Fibroblast of skin of left biceps (primary cell): ENCODE measurements at regions not wholly inside any gene's neighbourhood (a gene's known extent, or its start where the extent isn't known, plus 50 kb on each side); places are given as distances from the start of the nearest gene placed in this dataset.

Source experiments
- DNase-seq, 2 experiments: peaks; one replicate each; pipeline ENCODE4 v3.0.0-alpha.2; 2013; ENCODE audit warnings: low read depth in 2 of 2

DNA sequence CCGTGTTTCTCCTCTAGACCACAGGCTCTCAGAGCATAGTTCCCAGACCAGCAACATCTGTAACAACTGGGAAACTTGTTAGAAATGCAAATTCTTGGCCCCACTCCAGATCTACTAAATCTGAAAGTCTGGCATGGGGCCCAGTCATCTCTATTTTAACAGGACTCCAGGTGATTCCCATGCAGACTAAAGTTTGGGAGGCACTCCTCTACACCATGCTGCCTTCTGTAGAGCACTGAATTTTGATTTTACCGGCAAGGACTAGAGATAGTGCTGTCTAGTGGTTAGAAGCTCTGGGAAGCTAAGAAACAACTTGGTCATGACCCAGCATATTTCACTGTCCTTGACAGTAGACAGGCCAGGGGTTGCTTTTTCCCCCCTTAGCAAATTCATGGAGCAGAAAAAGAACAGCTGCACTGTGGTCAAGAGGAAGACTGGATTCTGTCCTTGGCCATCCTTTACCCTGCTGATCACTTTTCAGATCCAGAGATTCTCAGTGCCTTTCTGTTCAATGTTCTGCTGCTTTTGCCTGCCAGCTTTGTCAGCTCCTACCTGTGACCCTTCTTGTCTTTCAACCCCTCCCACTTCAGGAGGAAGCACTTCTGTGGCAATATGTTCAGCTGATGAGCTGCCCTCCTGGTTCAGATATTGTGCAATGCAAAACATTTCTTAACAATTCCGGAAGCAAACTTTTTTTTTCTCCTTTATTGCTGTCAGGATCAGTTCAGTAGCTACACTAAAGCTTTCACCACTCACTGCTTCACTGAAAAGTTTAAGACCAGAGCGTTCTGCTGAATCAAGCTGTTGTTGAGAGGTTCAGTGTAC, 133.8 kb upstream of the NUDT4 start:
- DNase-seq, result peak; percentile 62 to 66

DNA sequence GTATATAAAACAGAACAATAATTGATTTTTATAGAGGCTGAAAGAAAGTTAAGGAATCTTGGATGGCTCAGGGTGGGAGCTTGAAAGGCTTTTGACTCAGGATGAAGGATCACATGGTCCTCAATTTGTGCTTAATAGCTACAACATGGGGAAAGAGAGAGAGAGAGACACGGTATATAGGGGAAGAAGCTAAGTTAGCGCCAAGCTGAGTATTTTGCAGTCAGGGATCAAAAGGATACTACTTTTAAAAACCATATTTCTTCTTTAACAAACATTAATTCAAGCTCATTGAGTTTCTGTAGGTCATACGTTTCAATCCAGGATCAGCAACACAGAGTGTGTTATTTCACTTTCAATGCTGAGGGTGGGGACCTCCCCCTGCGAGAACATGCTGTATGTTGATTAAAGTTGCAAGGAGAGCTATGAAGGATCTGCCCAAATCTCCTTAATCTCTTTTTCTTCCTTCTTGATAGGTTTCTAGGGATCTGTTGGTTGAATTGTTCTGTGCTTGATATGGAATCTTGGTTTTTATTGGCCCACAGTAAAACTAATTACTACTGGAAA, 133.1 kb upstream of the NUDT4 start:
- no peak for DNase-seq

DNA sequence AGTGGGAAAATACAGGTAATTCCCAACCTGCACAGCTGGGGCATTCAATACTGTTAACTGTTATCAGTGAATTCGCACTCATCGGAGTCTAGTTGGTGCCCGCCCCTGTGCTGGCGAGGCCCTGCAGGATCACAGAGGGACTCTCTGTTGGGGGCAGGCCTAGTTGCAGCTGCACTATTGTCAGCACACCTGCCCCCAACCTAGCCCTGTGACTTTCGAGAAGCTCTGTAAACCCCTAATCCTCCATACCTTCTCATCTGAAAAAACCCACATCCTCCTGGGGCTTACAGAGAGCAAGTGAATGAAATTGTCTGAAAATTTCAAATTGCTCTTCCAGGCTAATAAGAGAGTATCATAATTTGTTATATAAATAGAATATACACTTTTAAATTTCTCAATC, 132.2 kb upstream of the NUDT4 start:
- no peak for DNase-seq

DNA sequence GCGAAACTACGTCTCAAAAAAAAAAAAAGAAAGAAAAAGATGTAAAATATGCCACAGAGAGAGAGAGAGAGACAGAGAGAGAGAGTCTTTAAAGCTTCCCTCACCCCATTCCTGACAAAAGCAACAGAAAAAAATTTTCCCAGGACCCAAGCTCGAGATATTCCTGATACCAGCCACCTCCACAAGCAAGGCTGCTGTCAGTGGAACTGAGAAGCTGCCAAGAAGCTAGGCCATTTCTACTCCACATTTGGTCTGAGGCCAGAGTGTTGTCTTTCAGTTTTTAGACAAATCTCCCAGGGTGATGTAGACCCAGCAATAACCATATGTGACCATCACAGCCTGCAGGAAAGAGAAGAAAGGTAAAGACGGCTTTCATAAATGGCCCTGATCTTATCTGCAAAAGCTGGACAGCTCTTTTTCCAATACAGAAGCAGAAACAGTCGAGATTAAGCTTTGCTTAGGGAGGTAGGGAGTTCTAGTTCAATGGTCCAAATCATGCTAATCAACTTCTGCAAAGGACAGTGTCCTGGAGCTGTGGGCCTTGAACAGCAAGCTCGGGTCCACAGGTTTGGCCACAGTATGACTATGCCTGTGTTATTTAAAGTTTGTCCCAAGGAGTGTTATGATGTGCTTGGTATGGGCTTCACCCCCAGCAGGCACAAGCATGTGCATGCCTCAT, 130.3 kb upstream of the NUDT4 start:
- DNase-seq, result no peak

DNA sequence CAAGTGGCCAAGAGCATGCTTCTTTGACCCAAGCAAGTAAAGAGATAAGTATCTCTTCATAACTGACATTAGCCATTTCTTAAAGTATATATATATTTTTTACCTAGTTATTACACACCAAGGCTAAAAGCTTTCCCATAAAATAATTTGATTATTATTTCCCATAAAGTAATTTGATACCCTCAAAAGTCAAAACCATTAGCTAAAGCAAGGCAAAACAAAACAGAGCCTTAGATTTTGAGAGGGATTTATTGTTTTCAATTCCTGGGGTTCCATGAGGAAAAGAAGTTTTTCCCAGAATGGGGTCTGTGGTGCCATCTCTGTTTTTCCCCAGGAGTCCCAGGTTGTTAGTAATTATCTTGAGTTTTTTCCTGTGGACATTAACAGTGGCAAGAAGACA, 125.5 kb upstream of the NUDT4 start:
- DNase-seq, result no peak

DNA sequence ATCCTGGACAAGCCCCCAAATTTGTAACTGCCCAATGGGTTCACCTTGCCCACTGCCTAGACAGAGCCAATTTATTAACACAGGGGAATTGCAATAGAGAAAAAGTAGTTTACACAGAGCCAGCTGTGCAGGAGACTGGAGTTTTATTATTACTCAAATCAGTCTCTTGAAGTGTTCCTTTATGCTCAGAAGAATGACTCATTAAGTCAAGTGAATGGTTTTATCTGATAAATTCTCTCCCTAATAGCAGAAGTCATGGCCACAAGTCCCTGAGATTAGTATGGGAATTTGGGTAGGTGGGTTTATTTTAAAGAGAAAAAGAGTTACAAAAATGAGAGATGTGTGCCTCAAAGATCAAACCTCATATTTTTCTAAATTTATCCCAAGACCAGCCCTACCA, 122.8 kb upstream of the NUDT4 start:
- no peak for DNase-seq

DNA sequence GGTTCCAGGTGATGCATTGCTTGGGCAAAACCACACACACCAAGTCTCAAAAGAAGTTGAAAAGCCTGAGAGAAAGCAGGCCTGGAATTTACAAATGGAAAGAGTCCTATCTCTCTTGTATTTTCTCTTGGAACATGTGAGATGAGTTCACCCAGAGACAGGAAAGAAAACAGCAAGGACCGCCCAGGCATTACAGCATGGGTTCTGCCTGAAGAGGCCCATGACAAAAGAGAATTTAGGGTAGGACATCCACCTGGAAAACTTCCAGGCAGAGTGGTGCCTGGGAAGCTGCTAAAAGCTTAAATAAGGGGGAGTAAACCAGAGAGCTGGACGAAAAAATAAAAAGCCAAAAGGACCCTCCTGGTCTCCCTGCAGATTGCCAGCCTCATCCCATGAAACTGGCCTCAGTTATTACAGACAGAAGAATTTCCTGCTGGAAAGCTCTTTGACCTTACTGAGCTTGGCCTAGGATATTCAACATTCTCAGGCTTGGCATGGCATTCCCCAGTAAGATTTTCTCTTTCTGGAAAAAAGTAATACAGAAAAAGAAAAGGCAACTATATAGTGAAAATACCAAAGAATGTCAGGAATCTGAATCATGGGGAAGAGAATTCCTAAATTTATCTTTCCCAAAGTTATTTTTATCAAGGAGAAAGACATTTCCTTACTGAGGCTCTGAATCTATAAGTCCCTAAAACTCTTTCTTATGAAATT, 121.3 kb upstream of the NUDT4 start:
- DNase-seq, result no peak

DNA sequence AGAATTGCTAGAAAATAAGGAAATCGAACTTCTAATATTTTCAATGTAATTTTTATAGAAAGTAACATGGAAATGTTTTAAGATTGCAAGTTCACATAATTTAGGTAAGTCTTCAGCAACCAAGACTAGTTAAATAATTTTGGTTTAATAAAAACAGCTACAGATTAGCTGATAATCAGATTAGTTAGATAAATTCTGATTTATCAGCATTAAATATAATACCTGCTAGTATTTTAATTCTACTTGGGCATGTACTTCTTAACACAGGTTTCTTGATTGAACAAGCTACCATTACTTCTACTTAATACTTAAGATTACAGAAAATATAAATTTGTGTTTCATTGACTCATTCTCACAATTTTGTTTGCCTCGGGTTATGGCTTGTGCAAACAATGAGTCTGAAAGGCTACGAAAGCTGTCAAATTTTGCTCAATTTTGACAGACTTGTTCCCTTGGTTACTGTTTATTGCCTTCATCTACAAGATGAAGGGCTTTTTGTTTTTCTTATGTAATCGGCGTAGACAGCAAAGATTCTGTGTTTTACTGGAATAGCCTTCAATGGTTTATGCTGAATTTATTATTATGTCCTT, 116.1 kb upstream of the NUDT4 start:
- no peak for DNase-seq

DNA sequence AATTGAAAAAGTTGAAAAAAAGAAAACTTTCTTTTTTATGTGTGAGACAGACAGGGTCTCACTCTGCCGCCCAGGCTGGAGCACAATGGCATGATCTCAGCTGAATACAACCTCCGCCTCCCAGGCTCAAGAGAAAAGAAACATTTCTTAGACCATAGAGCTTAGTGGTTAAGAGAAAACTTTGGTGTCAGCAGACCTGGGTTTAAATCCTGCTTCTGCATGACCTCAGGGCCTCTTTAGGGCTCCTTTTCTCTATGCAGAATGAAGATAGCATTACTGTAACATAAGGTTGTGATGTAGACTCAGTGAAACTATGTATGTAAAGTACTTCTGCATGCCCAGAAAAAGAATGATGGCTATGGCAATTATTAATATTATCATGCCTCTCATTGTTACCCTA, 104.7 kb upstream of the NUDT4 start:
- no peak for DNase-seq

DNA sequence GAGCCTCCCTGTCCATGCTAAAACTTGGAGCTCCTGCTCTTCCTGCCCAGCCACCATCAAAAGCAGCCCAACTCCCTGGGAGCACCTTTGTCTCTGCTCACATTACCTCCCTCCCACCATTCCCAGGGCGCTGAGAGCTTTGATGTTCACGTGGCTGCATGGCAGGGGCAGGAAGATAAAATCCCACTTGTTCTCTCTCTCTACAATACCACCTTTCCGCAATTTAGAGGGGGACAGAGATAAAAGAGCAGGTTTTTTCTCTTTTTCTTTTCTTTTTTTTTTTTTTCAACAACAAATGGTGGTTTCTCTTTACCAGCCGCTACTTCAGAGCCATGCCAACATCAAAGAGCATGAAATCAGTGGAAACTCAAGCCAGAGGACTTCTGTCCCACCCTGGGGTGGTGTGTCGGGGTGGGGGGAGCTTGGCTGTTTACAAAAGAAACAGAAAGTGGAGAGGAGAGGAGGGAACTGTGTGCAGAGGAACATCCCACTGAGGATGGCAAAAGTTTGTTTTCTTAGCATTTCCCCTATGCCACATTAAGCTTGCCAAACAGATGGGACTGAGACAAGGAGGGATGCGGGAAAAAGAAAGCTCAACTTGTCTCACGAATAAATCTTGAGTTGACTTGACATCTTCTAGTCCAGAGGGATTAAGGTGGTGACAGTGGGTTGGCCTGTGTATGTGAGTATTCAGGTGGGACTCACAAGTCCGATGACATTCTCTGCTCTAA, 103.7 kb upstream of the NUDT4 start:
- DNase-seq, result no peak

DNA sequence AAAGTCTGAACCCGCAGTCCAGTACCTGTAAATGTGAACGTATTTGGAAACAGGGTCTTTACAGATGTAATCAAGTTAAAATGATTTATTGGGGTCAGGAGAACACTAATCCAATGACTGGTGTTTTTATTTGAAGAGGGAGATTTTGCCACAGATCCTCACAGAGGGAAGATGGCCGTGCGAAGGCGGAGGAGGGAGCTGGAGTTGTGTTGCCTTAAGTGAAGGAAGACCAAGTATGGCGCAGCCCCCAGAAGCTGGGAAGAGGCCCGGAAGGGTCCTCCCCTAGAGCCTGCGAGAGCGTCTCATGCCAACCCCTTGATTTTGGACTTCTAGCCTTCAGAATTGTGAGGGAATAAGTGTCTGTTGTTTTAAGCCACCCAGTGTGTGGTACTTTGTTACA, 102.8 kb upstream of the NUDT4 start:
- no peak for DNase-seq

DNA sequence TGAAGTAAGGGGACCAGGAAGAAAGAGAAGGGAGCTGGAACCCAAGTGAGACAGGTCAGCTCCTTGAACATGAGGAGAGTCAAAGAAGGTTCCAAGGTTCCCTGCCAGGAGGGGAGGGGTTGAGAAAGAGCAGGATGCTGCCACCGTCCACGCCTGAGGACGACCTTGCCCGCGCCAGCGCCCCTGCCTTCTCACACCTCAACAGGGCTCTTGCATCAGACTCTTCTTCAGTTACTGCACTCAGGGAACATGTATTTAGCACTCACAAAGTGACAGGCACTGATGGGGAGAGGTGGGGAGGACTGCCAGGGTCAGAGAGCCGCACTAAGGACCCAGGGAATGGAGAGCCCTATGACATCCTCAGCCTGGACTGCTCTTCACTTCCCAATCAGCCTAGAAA, 102.1 kb upstream of the NUDT4 start:
- DNase-seq, result no peak

DNA sequence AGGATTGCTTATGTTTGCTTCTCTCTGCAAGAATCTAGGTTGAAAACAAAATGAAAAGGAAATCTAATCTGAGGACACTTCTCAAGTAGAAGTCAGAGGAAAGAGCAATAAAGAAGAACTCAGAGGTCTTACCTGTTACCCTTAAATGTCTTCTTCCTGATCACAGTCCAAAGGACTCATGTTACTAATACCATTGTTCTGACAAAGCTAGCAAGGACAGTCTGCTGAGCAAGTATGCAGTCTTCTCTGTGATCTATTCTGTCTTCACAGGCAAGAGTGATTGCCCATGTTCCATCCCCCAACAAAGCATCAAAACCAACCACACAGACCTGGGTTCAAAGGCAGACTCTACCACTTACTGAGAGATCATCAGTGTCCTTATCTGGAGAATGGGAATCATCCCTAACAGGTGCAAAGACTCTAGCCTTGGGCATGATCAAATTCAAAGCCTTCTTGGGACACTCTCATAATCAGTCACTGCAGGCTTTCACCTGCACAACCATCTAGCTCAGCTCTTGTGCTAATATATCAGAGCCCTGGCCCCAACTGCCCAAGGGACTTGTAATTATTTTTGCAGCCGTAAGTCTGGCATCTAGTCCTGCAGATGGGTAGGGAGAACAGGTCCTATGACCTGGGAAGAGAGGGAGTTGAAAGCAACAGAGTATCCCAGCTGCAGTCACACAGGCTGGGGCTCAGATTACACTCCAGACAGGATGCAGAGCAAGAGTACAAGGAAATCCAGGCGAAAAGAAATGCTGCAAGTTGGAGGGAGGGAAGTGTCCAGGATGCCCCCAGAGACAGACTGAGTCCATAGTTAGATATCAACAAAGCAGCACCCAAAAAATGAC, 97.9 kb upstream of the NUDT4 start:
- no peak for DNase-seq

DNA sequence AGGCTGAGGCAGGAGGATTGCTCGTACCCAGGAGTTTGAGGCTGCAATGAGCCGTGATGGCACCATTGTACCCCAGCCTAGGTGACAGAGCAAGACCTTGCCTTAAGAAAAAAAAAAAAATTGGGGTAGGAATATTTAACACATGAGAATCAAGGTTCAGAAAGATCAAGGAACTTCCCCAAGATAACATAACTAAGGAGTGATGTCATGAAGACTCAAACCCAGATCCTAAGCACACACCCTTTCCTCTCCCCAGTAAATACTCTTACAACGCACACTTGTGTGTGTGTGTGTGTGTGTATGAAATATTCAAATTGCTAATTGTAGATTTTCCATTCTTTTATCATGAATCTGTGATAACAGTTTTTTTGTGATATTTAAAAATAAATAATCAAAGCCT, 90.6 kb upstream of the NUDT4 start:
- DNase-seq, result no peak

DNA sequence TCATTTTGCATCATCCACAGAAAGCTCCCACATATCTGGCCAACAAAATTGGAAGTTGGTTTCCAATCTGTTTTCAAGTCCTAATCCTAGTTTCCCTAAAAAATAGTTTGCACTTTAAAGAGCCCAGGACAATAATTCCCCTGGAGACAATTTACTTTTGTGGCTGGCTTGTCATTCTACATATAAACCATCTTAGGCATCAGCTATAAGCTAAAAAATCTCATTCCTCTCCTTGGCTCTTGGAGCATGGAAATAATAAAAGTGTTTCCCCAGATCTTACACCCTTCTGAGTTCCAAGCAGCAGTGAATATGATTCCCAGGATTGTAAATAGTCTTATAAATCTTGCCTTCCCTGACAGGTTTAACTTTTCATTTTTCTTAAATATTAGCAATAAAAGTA, 89.1 kb upstream of the NUDT4 start:
- DNase-seq, result no peak

DNA sequence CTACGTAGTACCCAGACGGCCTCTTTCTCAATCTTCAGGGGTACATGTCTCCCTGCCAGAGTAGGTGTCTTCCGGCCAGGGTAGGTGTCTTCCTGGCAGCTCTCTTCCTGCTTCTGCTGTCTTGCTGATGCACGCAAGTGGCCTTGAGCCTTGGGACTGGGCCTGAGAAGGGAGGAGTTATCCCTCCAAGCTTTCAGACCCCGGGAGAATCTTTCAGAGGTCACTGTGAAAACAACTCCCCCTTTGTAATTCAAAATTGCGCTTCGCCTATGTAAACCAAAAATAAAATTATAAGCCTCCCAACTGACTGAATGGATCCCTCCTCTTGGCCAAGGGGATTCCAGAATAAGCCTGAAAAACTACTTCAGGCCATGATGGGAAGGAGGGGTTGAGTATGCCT, 87.3 kb upstream of the NUDT4 start:
- DNase-seq, result no peak

DNA sequence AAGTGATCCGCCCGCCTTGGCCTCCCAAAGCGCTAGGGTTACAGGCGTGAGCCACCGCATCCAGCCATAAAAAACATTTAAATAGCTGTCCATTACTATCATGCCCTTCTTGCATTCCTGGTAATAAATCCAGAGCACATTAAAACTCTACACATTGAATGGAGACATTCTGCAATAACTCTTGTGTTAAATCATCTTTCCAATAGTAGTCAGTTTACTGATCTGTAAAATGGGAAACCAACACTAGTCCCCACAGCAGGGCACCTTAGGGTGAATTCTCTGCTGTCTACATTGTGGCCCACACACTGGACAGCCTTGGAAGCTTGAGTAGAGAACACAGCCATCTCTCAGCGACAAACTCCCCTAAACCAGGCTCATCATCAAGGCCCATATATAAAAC, 85.5 kb upstream of the NUDT4 start:
- DNase-seq, result no peak

DNA sequence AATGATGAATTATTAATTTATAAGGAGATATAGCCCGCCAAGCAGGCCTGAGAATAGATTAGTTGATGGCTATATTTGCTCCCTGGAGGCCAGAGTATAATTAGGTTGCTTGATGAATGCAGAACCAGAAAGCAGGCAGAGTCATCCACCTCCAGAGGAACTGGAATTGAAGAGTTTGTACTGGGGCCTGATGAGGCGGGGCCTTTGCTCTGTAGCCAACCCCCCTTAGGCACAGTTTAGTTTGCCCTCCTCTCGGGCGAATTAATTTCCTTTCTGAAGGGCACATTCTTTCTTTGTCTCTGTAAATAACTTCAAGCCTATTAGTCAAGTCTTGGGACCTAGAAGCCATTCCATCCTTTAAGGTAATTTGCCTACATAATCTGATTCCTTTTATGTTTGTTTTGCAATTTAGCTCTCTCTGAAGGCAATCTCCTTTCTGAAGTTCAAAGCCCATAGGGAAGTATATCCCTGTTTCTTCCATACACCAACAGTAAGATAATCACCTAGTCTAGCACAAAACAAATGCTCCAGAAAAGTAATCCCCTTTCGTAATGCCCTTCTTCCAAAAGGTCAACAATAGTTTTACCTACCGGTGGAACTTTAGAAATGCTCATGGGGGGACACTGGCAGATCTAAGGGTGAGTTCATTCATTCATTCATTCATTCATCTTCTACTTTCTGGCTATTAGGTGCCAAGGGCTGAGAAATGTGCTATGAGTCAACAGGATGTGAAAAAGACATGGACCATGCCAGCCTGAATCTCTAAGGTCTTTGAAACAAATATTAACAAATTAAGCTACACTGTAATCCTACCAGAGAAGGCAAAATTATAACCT, 84.8 kb upstream of the NUDT4 start:
- DNase-seq, result no peak

DNA sequence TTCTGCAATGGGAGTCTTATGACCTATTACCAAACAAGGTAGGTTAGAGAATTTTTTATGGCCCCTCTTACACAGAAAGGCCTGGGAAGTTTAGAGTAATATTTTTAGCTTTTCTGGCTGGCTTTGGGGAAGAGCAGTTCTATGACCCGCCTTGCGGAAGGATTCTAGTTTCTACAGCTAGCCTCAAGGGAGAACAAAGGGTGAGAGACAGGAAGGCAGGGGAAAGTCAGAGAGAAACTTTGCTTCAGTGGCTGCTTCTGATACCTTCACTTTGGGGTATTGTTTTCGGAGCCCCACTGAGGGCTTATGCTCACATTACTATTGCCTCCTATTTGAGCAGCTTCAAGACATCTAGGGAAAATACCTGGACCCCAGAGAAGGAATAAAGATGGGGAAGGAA, 80.7 kb upstream of the NUDT4 start:
- no peak for DNase-seq

DNA sequence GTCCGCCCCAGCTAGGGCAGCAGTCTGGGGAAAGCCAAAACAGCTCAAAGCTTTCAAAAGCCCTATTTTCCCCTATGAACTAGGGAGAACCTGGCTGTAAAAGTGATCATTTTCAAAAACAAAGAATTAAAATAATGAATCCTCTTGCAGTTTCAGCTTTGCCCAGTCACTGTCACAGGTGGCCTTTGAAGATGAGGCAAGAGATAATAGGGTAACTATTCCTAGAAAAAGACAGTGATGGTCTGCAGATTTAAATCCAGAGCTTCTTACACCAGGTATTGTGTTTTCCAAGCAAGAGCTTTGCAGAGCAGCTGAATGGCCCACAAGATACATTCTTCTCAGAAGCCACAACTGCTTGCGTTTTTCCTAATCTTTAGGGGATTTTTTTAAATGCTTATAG, 80.2 kb upstream of the NUDT4 start:
- DNase-seq, result no peak
